ENCODE measurements at regions not wholly inside any gene's neighbourhood (a gene's known extent, or its start where the extent isn't known, plus 50 kb on each side); places are given as distances from the start of the nearest gene placed in this dataset.

GRCh38 chr18:43539862-43540261 is 262.6 kb upstream of the SYT4 start:
- no peak for TF ChIP-seq CTCF (IDR thresholded peaks at IDR 0.05)
- no peak for TF ChIP-seq EZH2phosphoT487 (IDR thresholded peaks at IDR 0.05)

All from neural progenitor cell (in vitro differentiated cells).